GM19397 (cell line): ENCODE measurements at regions not wholly inside any gene's neighbourhood (a gene's known extent, or its start where the extent isn't known, plus 50 kb on each side); places are given as distances from the start of the nearest gene placed in this dataset.

ENCODE experiments used
- ATAC-seq: cut with Tn5 transposase; IDR thresholded peaks from one replicate; pipeline ENCODE4 v1.9.1; 2021; ENCODE audit warnings: mild to moderate bottlenecking, moderate library complexity; ENCODE audit not compliant: unreplicated experiment

- no peak for ATAC-seq
Measured at GRCh38 chr5:56337715-56338319, 104.7 kb upstream of the ANKRD55 start.

GRCh38 chr5:56335212-56335611, 102.1 kb upstream of the ANKRD55 start:
- no peak for ATAC-seq

GRCh38 chr5:56330806-56331205, 97.7 kb upstream of the ANKRD55 start:
- ATAC-seq = no peak

GRCh38 chr5:56330167-56330566, 97.0 kb upstream of the ANKRD55 start:
- no peak for ATAC-seq

- no peak for ATAC-seq
Measured at GRCh38 chr5:56329652-56330051, 96.5 kb upstream of the ANKRD55 start.

- peak; percentile 39 for ATAC-seq
Measured at GRCh38 chr5:56328753-56329560, 95.8 kb upstream of the ANKRD55 start.

GRCh38 chr5:56327809-56328208, 94.7 kb upstream of the ANKRD55 start:
- ATAC-seq = peak; percentile 63

GRCh38 chr5:56326770-56327169, 93.6 kb upstream of the ANKRD55 start:
- no peak for ATAC-seq

GRCh38 chr5:56326116-56326515, 93.0 kb upstream of the ANKRD55 start:
- no peak for ATAC-seq

GRCh38 chr5:56325039-56325438, 91.9 kb upstream of the ANKRD55 start:
- ATAC-seq = no peak

- no peak for ATAC-seq
Measured at GRCh38 chr5:56323505-56323904, 90.4 kb upstream of the ANKRD55 start.

- ATAC-seq = no peak
Measured at GRCh38 chr5:56322592-56322991, 89.5 kb upstream of the ANKRD55 start.

- no peak for ATAC-seq
Measured at GRCh38 chr5:56321236-56321881, 88.2 kb upstream of the ANKRD55 start.

- no peak for ATAC-seq
Measured at GRCh38 chr5:56320686-56321085, 87.6 kb upstream of the ANKRD55 start.

- ATAC-seq = no peak
Measured at GRCh38 chr5:56319526-56320181, 86.5 kb upstream of the ANKRD55 start.

GRCh38 chr5:56317923-56318561, 84.9 kb upstream of the ANKRD55 start:
- peak; percentile 70 for ATAC-seq

- ATAC-seq = no peak
Measured at GRCh38 chr5:56316299-56316994, 83.3 kb upstream of the ANKRD55 start.

- ATAC-seq = no peak
Measured at GRCh38 chr5:56314529-56314928, 81.4 kb upstream of the ANKRD55 start.

- no peak for ATAC-seq
Measured at GRCh38 chr5:56313596-56313995, 80.5 kb upstream of the ANKRD55 start.

- no peak for ATAC-seq
Measured at GRCh38 chr5:56313004-56313531, 79.9 kb upstream of the ANKRD55 start.
